ENCODE measurements at regions not wholly inside any gene's neighbourhood (a gene's known extent, or its start where the extent isn't known, plus 50 kb on each side); places are given as distances from the start of the nearest gene placed in this dataset.

DNA sequence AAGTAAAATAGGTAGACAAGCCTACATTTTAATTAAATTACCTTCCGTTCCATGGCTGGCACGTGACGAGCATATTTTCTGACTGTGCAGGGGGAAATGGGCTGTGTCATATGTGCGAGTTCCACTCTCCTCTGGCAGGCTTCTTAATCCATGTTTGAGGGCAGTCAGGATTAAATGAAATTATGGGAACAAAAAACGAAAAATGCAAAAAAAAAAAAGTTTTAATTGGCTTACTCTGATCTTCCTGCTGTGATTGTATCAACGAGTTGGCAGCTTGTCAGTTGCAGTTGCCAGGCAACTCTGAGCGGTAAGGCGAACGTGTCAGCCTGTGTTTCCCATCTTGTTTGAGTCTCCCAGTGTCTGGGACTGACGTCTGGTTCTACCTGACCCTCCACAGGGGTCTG, 302.9 kb upstream of the XYLT1 start:
- TF ChIP-seq ZNF274 (IDR thresholded peaks at IDR 0.05; ENCODE audit: low read depth, low read length): no peak
- TF ChIP-seq YY1 (IDR thresholded peaks at IDR 0.05; ENCODE audit: insufficient read depth, insufficient read length): no peak
- TF ChIP-seq SUZ12 (IDR thresholded peaks at IDR 0.05; ENCODE audit: extremely low read depth, insufficient read depth, insufficient read length): no peak
